LNCaP clone FGC (cell line): ENCODE measurements at regions not wholly inside any gene's neighbourhood (a gene's known extent, or its start where the extent isn't known, plus 50 kb on each side); places are given as distances from the start of the nearest gene placed in this dataset.

Experiments used
- DNase-seq: peaks from one replicate; pipeline ENCODE4 v3.0.0-alpha.2; 2011; ENCODE audit warnings: low read depth
- H3K4me3 ChIP-seq: 2 replicates; pipeline ENCODE4 v1.5.1; 2011; ENCODE audit warnings: mild to moderate bottlenecking, low read depth, low read length, control low read depth
- TF ChIP-seq, protein P1 (sequence below): IDR thresholded peaks from 2 replicates; pipeline ENCODE4 v1.5.1; 2012; ENCODE audit warnings: mild to moderate bottlenecking; ENCODE audit not compliant: control insufficient read depth, insufficient read depth; ENCODE audit errors: extremely low read depth

DNA sequence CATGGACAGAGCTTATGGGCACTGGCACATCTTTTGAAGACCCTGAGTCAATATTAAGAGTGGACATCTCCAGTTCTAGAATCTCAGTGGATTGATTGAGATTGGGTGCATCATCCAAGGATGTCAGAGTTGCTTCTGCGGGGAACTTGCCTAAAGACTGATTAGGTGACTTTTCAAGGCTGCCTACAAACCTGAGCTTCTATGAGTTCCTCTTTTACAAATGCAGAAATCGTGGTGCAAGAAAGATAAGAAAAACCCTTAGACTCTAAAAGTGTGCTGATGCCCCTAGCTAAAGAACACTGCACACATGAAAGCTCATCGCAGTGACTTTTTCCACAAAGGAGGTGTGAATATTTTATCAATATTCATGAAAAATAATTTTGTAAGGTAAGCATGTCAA is 86.8 kb upstream of the NEDD4L start:
- no peak overlapping the region for H3K4me3 ChIP-seq
- DNase-seq: no peak
- TF ChIP-seq, protein P1, sequence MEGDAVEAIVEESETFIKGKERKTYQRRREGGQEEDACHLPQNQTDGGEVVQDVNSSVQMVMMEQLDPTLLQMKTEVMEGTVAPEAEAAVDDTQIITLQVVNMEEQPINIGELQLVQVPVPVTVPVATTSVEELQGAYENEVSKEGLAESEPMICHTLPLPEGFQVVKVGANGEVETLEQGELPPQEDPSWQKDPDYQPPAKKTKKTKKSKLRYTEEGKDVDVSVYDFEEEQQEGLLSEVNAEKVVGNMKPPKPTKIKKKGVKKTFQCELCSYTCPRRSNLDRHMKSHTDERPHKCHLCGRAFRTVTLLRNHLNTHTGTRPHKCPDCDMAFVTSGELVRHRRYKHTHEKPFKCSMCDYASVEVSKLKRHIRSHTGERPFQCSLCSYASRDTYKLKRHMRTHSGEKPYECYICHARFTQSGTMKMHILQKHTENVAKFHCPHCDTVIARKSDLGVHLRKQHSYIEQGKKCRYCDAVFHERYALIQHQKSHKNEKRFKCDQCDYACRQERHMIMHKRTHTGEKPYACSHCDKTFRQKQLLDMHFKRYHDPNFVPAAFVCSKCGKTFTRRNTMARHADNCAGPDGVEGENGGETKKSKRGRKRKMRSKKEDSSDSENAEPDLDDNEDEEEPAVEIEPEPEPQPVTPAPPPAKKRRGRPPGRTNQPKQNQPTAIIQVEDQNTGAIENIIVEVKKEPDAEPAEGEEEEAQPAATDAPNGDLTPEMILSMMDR: no peak

DNA sequence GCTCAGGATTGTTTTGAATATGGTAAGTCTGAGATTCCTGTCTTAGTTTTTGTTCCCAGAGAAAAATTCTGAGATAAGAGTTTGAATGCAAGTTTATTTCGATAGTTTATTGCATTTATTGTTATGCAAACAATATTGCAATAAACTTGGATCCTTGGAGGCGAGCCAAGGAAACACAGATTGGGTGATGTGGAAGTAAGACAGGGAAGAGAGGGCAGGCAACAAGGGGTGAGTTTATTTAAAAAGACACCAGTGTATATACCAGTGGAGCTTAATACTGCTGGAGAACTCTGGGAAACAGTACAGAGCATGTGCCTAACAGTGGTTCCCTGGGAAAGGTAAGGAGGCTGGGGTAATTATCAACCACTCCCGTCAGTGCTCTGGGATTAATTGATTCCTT is 87.5 kb upstream of the NEDD4L start:
- TF ChIP-seq, protein P1: no peak
- peak; percentile 67 for DNase-seq
- H3K4me3 ChIP-seq: no peak overlapping the region

DNA sequence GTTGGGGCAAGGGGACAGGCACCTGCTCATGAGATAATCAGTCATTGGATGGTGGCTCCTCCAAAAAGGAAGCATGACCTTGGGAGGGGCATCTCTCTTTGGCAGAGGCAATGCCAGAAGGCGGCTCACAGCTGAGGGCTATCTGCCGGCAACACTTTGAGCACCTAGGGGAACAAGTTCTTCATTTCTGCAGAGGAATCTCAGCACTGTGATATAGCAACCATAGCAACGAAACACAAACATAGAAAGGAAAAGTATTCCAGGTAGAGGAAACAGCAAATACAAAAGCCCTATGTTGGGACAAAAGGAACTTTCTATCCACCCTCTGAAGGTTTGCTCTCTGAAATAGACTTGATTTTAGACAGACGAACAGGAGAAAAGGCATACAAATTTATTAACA is 89.1 kb upstream of the NEDD4L start:
- TF ChIP-seq, protein P1: no peak
- DNase-seq: no peak
- H3K4me3 ChIP-seq: no peak overlapping the region

DNA sequence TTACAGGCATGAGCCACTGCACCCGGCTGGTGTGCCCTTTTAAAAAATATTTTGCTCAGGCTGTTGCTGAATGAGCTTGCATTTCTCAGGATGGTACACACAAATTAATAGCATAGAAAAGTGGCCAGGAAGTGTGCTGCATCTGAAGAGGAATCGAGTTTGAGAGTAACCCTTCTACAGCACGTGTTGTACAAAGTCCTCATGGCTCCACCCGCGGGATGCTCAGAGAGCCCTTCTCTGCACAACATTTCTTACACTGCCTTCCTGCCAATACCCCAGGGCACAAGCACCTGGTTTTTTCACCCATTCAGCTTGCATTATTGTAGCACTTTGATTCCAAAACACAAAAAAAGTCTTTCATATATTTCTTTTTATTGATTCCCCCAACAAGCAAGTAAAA is 90.1 kb upstream of the NEDD4L start:
- DNase-seq: no peak
- H3K4me3 ChIP-seq: no peak overlapping the region
- TF ChIP-seq, protein P1: no peak

DNA sequence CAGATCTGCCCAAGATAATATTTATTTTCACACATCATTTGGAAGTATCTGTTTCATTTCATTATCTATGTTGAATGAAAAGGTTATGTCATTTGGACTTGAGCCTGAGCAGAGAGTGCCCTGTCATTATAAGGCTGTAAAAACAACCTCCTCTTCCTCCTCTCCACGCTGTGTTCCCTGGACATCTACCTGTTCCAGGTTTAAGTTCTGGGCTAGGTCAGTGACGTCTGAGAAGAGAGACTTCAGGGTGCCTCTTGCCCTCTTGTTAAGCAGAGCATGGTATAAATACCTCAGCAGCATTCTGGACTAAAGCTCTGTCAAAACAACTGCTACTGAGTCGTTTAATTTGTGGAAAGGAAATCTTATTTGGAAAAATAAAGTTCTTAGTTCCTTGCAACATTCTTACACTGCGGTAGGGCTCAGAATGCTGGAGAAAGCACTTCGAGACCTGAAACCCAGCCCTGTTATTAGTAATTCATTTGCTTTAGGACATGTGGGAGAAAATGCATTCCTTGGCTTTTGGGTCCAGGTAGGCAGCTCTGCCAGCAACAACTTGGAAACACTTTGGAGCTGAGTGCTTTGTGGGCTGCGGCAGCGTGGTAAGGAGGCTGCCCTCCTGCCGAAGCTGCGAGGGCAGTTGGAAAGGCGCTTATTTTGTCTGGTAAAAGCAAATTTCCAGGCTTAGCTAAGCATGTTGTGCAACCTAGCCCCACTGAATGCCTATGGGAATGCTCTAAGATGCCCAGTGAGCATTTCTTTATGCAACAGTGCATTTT is 91.8 kb upstream of the NEDD4L start:
- no peak overlapping the region for H3K4me3 ChIP-seq
- TF ChIP-seq, protein P1: no peak
- DNase-seq: no peak

DNA sequence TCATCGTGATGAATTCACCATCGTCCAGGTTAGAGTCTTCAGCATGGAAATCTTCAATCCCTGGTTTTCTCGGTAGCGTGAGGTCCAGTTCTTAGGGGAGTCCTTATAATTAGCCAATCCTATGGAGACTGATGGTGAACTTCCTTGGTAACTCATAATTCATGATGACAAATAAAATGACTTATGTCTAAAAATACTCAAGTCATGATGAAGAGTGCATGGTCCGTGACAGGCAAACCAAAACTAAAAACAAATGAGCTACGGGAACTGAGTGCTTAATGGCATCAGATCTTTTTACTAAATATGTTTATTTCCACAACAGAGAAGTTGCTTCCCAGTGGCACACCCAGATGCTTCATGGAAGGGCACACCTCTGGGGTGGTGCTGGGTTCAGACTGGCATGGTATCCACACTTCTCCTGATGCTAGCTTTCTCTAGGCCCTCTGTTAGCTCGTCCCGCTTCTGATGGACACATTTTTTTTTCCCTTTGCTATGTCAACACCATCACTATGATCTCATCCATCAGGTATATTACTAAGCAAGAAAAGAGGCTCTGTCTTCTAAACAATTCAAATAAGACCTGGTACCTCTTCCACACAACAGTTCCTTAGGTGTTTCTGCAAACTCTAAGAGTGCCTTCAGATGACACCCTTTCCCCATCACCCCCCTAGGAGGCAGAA is 92.8 kb upstream of the NEDD4L start:
- H3K4me3 ChIP-seq: no peak overlapping the region
- DNase-seq: no peak
- TF ChIP-seq, protein P1: no peak
